Left lung (tissue), 4 donors: ENCODE measurements at regions not wholly inside any gene's neighbourhood (a gene's known extent, or its start where the extent isn't known, plus 50 kb on each side); places are given as distances from the start of the nearest gene placed in this dataset.

ENCODE experiments used
- ATAC-seq: fragments of 200-7000 bp; cut with Tn5 transposase; one replicate; pipeline ENCODE4 v1.9.1; 2020; ENCODE audit warnings: moderate library complexity
- DNase-seq, 4 donors: peaks; one replicate each; pipeline ENCODE4 v3.0.0-alpha.2; 2013 to 2020
- H3K27ac ChIP-seq, 2 donors: fragments of 200-600 bp; sonication (generic) in 1 of 2; one replicate each; pipeline versions ENCODE4 v1.5.0 to v1.8.0; 2020 to 2021
- H3K27me3 ChIP-seq, 2 donors: fragments of 200-600 bp; sonication (generic) in 1 of 2; one replicate each; pipeline versions ENCODE4 v1.5.0 to v1.8.0; 2020 to 2021
- H3K36me3 ChIP-seq, 2 donors: fragments of 200-600 bp; sonication (generic) in 1 of 2; one replicate each; pipeline versions ENCODE4 v1.5.0 to v1.8.0; 2020 to 2021
- H3K4me1 ChIP-seq, 2 donors: fragments of 200-600 bp; one replicate each; pipeline ENCODE4 v1.8.0; 2021
- H3K4me3 ChIP-seq, 2 donors: fragments of 200-600 bp; sonication (generic) in 1 of 2; one replicate each; pipeline versions ENCODE4 v1.5.0 to v1.8.0; 2020 to 2021; ENCODE audit warnings: mild to moderate bottlenecking in 1 of 2
- H3K9me3 ChIP-seq, 2 donors: fragments of 200-600 bp; sonication (generic) in 1 of 2; one replicate each; pipeline versions ENCODE4 v1.5.0 to v1.8.0; 2020 to 2021
- intact Hi-C, 2 donors: fragments of 100-400 bp; cut with DNase I; formaldehyde crosslinking; loops; one replicate each; pipeline versions ENCODE4 v1.11.2 to v1.14.2; 2022
- TF ChIP-seq, protein P1 (sequence below), 2 donors: fragments of 200-600 bp; sonication (generic) in 1 of 2; IDR thresholded peaks; one replicate each; pipeline versions ENCODE4 v1.5.0 to v1.8.0; 2021; ENCODE audit warnings: antibody characterized with exemption in 2 of 2
- donor health status: DM: no; HTN: yes; CAD: no.
- donor health status: DM: no; HTN: no; CAD: no.

DNA sequence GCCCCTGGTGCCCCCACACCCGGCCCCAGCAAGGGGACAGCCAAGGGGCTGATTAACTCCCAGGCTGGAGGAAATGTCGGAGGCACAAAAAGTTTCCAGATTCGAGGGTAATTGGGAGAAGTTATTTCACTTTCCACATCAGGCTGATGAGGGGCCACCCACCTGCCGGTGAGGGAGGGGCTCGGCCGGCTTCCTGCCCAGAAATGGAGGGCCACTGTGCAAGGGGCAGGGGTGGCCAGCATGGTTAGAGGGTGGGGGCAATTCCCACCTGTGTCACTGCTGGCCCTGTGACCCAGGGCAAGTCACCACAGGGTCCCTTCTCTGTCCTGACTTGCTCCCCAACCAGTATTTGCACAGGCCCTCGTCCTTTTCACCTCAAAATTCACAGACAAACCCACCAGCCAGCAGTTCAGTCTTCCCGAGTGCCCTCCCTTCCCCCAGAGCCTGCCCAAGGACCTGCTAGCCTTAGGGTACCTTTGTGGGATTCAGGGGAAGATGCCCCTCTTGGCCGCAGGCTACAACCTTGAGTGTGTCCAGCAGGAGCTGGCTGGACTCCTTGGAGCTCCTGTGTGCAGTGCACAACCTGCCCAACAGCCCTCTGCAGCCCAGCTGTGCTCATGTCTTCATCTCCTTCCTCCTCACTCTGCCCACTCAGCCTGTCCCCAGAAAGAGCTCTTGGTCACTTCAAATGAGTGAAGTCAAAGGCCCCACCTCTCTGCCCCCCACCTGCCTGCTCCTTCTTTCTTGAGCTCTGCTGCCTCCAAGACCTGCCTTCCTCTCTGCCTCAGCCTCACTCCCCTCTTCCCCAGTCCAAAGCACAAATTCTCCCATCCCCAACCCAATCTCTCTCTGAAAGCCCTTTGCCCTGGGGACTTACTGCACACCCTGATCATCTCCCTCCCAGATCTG lies 130.5 kb downstream of the BARX1 start:
- ATAC-seq (no peak), DNase-seq (peak in 1 of 4 donors; percentile 46)
- intact Hi-C loops = no loop called here

DNA sequence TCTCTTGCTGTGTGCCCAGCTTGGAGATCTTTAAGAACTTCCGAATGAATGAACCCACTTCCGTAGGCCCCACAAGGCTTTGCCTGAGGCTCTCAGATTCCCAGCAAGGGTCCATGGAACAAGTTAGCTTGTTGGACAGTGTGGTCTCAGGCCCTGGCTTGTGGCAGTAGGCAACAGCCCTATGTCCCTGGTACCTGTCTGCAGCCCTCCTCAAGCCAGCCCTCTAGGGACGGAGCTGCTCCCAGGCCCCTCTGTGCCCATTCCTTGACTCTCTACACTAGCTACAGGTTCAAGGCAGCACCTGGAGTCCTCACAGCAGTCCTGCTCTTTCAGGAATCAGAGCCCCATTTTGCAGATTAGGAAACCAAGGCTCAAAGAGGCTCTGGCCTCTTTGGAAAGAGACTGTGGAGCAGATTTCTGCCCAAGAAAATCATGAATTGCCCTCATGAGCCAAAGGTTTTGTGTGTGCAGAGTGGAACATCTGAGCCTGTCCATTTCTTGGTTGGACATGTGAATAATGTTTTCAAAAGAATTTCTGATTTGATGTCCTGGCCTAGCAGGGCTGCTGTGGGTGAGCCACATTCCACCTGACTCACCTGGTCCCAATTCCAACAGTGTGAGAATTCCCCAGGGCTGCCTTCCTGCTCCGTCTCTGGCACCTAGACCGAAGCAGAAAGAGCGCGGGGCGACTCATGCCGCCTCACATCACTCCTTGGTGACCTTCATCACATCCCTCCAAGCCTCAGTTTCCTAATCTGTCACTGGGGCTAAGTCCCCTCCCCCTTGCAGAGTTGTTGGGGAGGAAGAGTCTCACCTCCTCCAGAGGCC lies 131.7 kb downstream of the BARX1 start:
- Histone ChIP-seq H3K9me3 (no peaks in the 10 kb centered on the region), H3K4me1 (peaks cover 5 to 6% of the 10 kb centered on the region in 2 donors), H3K27ac (no peak overlapping the region), H3K36me3 (no peaks in the 10 kb centered on the region), H3K27me3 (peaks cover 0 to 80% of the 10 kb centered on the region in 2 donors), H3K4me3 (no peak overlapping the region)
- TF ChIP-seq, protein P1, sequence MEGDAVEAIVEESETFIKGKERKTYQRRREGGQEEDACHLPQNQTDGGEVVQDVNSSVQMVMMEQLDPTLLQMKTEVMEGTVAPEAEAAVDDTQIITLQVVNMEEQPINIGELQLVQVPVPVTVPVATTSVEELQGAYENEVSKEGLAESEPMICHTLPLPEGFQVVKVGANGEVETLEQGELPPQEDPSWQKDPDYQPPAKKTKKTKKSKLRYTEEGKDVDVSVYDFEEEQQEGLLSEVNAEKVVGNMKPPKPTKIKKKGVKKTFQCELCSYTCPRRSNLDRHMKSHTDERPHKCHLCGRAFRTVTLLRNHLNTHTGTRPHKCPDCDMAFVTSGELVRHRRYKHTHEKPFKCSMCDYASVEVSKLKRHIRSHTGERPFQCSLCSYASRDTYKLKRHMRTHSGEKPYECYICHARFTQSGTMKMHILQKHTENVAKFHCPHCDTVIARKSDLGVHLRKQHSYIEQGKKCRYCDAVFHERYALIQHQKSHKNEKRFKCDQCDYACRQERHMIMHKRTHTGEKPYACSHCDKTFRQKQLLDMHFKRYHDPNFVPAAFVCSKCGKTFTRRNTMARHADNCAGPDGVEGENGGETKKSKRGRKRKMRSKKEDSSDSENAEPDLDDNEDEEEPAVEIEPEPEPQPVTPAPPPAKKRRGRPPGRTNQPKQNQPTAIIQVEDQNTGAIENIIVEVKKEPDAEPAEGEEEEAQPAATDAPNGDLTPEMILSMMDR (IDR thresholded peaks at IDR 0.05) = no peak
- no peak for ATAC-seq
- intact Hi-C loops = no loop called here
- DNase-seq = no peak

More for the DNA sequence above, 130.5 kb downstream of the BARX1 start:
- Histone ChIP-seq H3K9me3 (no peaks in the 10 kb centered on the region), H3K27me3 (peaks cover 0 to 80% of the 10 kb centered on the region in 2 donors), H3K4me3 (no peak overlapping the region), H3K27ac (no peak overlapping the region), H3K36me3 (no peaks in the 10 kb centered on the region), H3K4me1 (peaks cover 5 to 6% of the 10 kb centered on the region in 2 donors)
- TF ChIP-seq, protein P1 (IDR thresholded peaks at IDR 0.05) = no peak

DNA sequence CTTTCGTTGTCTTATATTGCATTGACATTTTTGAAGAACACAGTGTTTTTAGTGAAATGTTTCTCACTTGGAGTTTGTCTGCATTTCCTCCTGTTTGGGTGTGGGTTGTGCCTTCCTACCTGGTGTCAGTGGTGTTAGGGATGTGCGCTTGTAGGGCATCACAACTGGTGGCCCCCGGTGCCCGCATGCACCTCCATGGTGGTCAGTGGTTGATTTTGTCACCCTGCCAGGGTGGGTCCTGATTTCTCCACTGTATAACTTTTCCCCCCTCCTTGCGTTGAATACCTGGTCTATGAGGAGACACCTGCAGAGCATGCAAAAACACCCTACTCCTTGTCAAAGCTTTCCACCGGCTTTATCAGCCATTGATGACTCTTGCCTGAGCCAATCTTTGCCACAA lies 132.9 kb downstream of the BARX1 start:
- H3K27ac ChIP-seq = no peak overlapping the region
- intact Hi-C loops = no loop called here
- no peak for DNase-seq
- H3K4me1 ChIP-seq = no peaks in the 10 kb centered on the region
- H3K4me3 ChIP-seq = no peak overlapping the region
- no peaks in the 10 kb centered on the region for H3K9me3 ChIP-seq
- no peak for ATAC-seq
- TF ChIP-seq, protein P1 (IDR thresholded peaks at IDR 0.05) = no peak
- H3K36me3 ChIP-seq = no peaks in the 10 kb centered on the region
- H3K27me3 ChIP-seq = peaks cover 0 to 67% of the 10 kb centered on the region in 2 donors

DNA sequence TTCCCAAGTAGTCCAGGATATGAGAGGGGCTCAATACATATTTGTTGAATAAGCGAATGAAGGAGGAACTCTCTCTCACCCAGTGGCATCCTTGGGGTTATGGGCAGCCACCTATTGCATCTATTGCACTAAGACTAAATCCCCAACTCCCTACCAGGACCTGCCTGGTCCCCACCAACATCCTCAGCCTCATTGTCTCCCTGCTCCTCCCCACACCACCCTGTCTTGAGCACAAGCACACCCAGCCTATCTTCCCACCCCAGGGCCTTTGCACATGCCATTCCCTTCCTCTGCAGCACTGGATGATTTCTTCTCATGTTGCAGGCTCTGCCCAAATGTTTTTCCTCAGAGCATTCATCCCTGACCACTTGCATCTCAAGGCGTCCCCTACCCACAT lies 133.8 kb downstream of the BARX1 start:
- Histone ChIP-seq H3K27me3 (peaks cover 0 to 66% of the 10 kb centered on the region in 2 donors), H3K36me3 (no peaks in the 10 kb centered on the region), H3K27ac (no peak overlapping the region), H3K4me1 (no peaks in the 10 kb centered on the region), H3K9me3 (no peaks in the 10 kb centered on the region), H3K4me3 (no peak overlapping the region)
- ATAC-seq (no peak), DNase-seq (no peak)
- TF ChIP-seq, protein P1 (IDR thresholded peaks at IDR 0.05) = no peak
- intact Hi-C loops = no loop called here
